Thoracic aorta (tissue), 2 donors: ENCODE measurements at regions not wholly inside any gene's neighbourhood (a gene's known extent, or its start where the extent isn't known, plus 50 kb on each side); places are given as distances from the start of the nearest gene placed in this dataset.

Experiments
- ATAC-seq: fragments of 150-250 bp; one replicate; pipeline ENCODE4 v1.8.0; 2017; ENCODE audit warnings: low read depth; ENCODE audit not compliant: insufficient number of reproducible peaks, low FRiP score
- DNase-seq: peaks from one replicate; pipeline ENCODE4 v3.0.0-alpha.2; 2020; ENCODE audit warnings: low spot score
- H3K27ac ChIP-seq, 2 donors: fragments of 200-600 bp; sonication (generic); 1 replicate in 1 of 2; 2 replicates in 1 of 2; pipeline ENCODE4 v1.5.1; 2016; ENCODE audit warnings: mild to moderate bottlenecking in 2 of 2, moderate library complexity in 2 of 2
- H3K27me3 ChIP-seq: fragments of 200-600 bp; sonication (generic); replicated peaks from 2 replicates; pipeline ENCODE4 v1.6.0; 2016; ENCODE audit warnings: mild to moderate bottlenecking; ENCODE audit not compliant: insufficient read depth
- H3K36me3 ChIP-seq: fragments of 200-600 bp; sonication (generic); one replicate; pipeline ENCODE4 v1.5.1; 2016
- H3K4me1 ChIP-seq, 2 donors: fragments of 200-600 bp; sonication (generic); 1 replicate in 1 of 2; 2 replicates in 1 of 2; pipeline versions ENCODE4 v1.5.1 to v1.6.0; 2016; ENCODE audit warnings: low read depth in 2 of 2, mild to moderate bottlenecking in 1 of 2; ENCODE audit not compliant: control insufficient read depth in 1 of 2
- H3K4me3 ChIP-seq: fragments of 200-600 bp; sonication (generic); 2 replicates; pipeline ENCODE4 v1.5.1; 2016; ENCODE audit warnings: mild to moderate bottlenecking
- H3K9me3 ChIP-seq: fragments of 200-600 bp; sonication (generic); 2 replicates; pipeline ENCODE4 v1.5.1; 2016
- CTCF ChIP-seq: fragments of 200-600 bp; sonication (generic); IDR thresholded peaks from one replicate; pipeline ENCODE4 v1.5.1; 2019; ENCODE audit warnings: antibody characterized with exemption

GRCh38 chr1:214715126-214715525 lies 112.1 kb downstream of the CENPF start:
- no peak for TF ChIP-seq CTCF
- Histone ChIP-seq H3K27ac (no peak overlapping the region), H3K4me1 (no peaks in the 10 kb centered on the region), H3K9me3 (no peaks in the 10 kb centered on the region), H3K36me3 (no peaks in the 10 kb centered on the region), H3K27me3 (no peaks in the 10 kb centered on the region), H3K4me3 (no peak overlapping the region)
- DNase-seq: no peak
- no peak for ATAC-seq

DNA sequence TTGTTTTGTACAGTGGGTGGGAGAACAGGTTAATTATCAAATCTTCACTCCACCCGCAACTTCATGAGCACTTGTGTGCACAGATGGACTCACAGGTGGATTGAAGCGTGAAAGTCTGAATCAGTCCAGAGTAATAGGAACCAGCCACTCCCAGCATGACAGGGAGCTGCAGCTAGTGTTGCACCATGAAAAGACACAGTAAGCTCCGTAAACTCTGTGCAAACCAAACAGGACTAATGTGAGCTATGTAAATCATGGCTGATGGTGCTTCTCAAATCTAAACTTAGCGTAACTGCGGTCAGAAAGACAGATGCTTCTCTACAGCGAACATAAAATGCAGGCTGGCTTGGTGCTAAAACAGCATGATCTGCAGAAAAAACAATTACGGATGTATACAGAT lies 114.4 kb downstream of the CENPF start:
- no peak for TF ChIP-seq CTCF
- no peak for DNase-seq
- H3K9me3 ChIP-seq: no peaks in the 10 kb centered on the region
- no peak overlapping the region for H3K4me3 ChIP-seq
- ATAC-seq: no peak
- no peaks in the 10 kb centered on the region for H3K36me3 ChIP-seq
- no peaks in the 10 kb centered on the region for H3K27me3 ChIP-seq
- H3K27ac ChIP-seq: no peak overlapping the region
- no peaks in the 10 kb centered on the region for H3K4me1 ChIP-seq

GRCh38 chr1:214718724-214719123 lies 115.7 kb downstream of the CENPF start:
- H3K4me1 ChIP-seq: no peaks in the 10 kb centered on the region
- no peaks in the 10 kb centered on the region for H3K27me3 ChIP-seq
- no peaks in the 10 kb centered on the region for H3K36me3 ChIP-seq
- TF ChIP-seq CTCF: no peak
- DNase-seq (no peak), ATAC-seq (no peak)
- no peak overlapping the region for H3K27ac ChIP-seq
- H3K4me3 ChIP-seq: no peak overlapping the region
- H3K9me3 ChIP-seq: no peaks in the 10 kb centered on the region

DNA sequence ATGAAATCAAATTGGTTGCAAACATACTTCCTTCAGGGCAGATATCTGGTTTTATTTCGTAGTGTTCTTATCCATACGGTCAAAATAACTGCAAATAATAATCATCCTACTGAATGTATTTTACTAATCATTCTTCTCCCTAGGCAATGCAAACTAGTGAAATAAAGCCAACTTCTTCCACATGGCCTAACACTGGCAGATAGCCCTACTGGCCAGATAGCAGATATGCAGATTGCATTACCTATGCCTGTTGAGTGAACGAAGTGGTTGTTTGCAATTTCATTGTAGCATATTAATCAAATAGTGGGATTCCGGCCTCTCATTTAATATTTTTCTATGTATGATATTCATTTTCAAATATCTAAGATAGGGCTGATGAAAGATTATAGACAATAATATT lies 116.2 kb downstream of the CENPF start:
- Histone ChIP-seq H3K4me1 (no peaks in the 10 kb centered on the region), H3K27me3 (no peaks in the 10 kb centered on the region), H3K36me3 (no peaks in the 10 kb centered on the region), H3K4me3 (no peak overlapping the region), H3K9me3 (no peaks in the 10 kb centered on the region), H3K27ac (no peak overlapping the region)
- DNase-seq (no peak), ATAC-seq (no peak)
- no peak for TF ChIP-seq CTCF

GRCh38 chr1:214720561-214720960 lies 117.6 kb downstream of the CENPF start:
- DNase-seq (no peak), ATAC-seq (no peak)
- Histone ChIP-seq H3K36me3 (no peaks in the 10 kb centered on the region), H3K27ac (no peak overlapping the region), H3K27me3 (no peaks in the 10 kb centered on the region), H3K9me3 (no peaks in the 10 kb centered on the region), H3K4me1 (no peaks in the 10 kb centered on the region), H3K4me3 (no peak overlapping the region)
- no peak for TF ChIP-seq CTCF
